HepG2 (cell line): ENCODE measurements at regions not wholly inside any gene's neighbourhood (a gene's known extent, or its start where the extent isn't known, plus 50 kb on each side); places are given as distances from the start of the nearest gene placed in this dataset.
A peak's percentile ranks its signal among the peaks of the same experiment; 100 is the strongest.

Source experiments
- DNMT1 ChIP-seq: sonication (generic); formaldehyde crosslinking; IDR thresholded peaks from 2 replicates; pipeline ENCODE4 v1.5.1; 2020; ENCODE audit warnings: mild to moderate bottlenecking, missing genetic modification reagents
- E2F5 ChIP-seq: sonication (generic); formaldehyde crosslinking; conservative IDR thresholded peaks from 2 replicates; pipeline ENCODE4 v1.4.0; 2020; ENCODE audit warnings: missing genetic modification reagents
- GMEB2 ChIP-seq: IDR thresholded peaks from 2 replicates; pipeline ENCODE4 v1.6.1; 2016; ENCODE audit warnings: missing biosample characterization, missing genetic modification reagents, low read depth
- HMG20A ChIP-seq: IDR thresholded peaks from 2 replicates; pipeline ENCODE4 v1.6.1; 2016; ENCODE audit warnings: borderline replicate concordance
- LCORL ChIP-seq, 2 experiments: fragments of 450-650 bp in 1 of 2; sonication (generic) in 1 of 2; formaldehyde crosslinking in 1 of 2; IDR thresholded peaks; 2 replicates each; pipeline versions ENCODE4 v1.5.0 to v1.6.1; 2017 to 2020; ENCODE audit warnings: antibody characterized with exemption in 1 of 2, missing genetic modification reagents in 1 of 2
- MEF2D ChIP-seq: sonication (generic); formaldehyde crosslinking; IDR thresholded peaks from 2 replicates; pipeline ENCODE4 v1.5.1; 2020; ENCODE audit warnings: mild to moderate bottlenecking, missing genetic modification reagents
- NRL ChIP-seq: sonication (generic); formaldehyde crosslinking; IDR thresholded peaks from 2 replicates; pipeline ENCODE4 v1.5.0; 2020; ENCODE audit warnings: missing genetic modification reagents, mild to moderate bottlenecking, moderate library complexity, borderline replicate concordance
- TAF1 ChIP-seq: sonication (generic); formaldehyde crosslinking; IDR thresholded peaks from 2 replicates; pipeline ENCODE4 v1.4.0; 2020; ENCODE audit warnings: missing genetic modification reagents
- TBX2 ChIP-seq: sonication (generic); formaldehyde crosslinking; IDR thresholded peaks from 2 replicates; pipeline ENCODE4 v1.5.0; 2020; ENCODE audit warnings: missing genetic modification reagents, mild to moderate bottlenecking, borderline replicate concordance
- ZNF609 ChIP-seq: sonication (generic); formaldehyde crosslinking; IDR thresholded peaks from 2 replicates; pipeline ENCODE4 v1.4.0; 2020; ENCODE audit warnings: mild to moderate bottlenecking, missing genetic modification reagents, borderline replicate concordance
- TF ChIP-seq, protein P1 (sequence below): sonication (generic); formaldehyde crosslinking; IDR thresholded peaks from 2 replicates; pipeline ENCODE4 v1.4.0; 2020; ENCODE audit warnings: missing genetic modification reagents, borderline replicate concordance
- TF ChIP-seq, protein P2 (sequence below): IDR thresholded peaks from 2 replicates; pipeline ENCODE4 v1.6.1; 2016; ENCODE audit warnings: mild to moderate bottlenecking, missing biosample characterization, missing genetic modification reagents
- TF ChIP-seq, protein P3 (sequence below): sonication (generic); formaldehyde crosslinking; IDR thresholded peaks from 2 replicates; pipeline ENCODE4 v1.4.0; 2020; ENCODE audit warnings: low read depth, missing genetic modification reagents

GRCh38 chr6:21451546-21452013 lies 142.0 kb upstream of the SOX4 start (continued):
- TF ChIP-seq E2F5 (CRISPR knock-in tag) (no peak), HMG20A (peak; percentile 94), TAF1 (CRISPR knock-in tag) (no peak), LCORL (IDR thresholded peaks at IDR 0.05) (peak; percentile 94), LCORL (CRISPR knock-in tag; IDR thresholded peaks at IDR 0.05) (peak; percentile 94), ZNF609 (CRISPR knock-in tag) (peak; percentile 95), NRL (CRISPR knock-in tag) (no peak), MEF2D (CRISPR knock-in tag) (peak; percentile 80; the same call in 1 of the 2 replicates), DNMT1 (CRISPR knock-in tag) (no peak), GMEB2 (CRISPR knock-in tag) (no peak), TBX2 (CRISPR knock-in tag) (peak; percentile 43; the same call in 1 of the 2 replicates)
- TF ChIP-seq, protein P1, sequence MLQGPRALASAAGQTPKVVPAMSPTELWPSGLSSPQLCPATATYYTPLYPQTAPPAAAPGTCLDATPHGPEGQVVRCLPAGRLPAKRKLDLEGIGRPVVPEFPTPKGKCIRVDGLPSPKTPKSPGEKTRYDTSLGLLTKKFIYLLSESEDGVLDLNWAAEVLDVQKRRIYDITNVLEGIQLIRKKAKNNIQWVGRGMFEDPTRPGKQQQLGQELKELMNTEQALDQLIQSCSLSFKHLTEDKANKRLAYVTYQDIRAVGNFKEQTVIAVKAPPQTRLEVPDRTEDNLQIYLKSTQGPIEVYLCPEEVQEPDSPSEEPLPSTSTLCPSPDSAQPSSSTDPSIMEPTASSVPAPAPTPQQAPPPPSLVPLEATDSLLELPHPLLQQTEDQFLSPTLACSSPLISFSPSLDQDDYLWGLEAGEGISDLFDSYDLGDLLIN (CRISPR knock-in tag), result no peak
- TF ChIP-seq, protein P2, sequence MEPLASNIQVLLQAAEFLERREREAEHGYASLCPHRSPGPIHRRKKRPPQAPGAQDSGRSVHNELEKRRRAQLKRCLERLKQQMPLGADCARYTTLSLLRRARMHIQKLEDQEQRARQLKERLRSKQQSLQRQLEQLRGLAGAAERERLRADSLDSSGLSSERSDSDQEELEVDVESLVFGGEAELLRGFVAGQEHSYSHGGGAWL (CRISPR knock-in tag), result no peak
- TF ChIP-seq, protein P3, sequence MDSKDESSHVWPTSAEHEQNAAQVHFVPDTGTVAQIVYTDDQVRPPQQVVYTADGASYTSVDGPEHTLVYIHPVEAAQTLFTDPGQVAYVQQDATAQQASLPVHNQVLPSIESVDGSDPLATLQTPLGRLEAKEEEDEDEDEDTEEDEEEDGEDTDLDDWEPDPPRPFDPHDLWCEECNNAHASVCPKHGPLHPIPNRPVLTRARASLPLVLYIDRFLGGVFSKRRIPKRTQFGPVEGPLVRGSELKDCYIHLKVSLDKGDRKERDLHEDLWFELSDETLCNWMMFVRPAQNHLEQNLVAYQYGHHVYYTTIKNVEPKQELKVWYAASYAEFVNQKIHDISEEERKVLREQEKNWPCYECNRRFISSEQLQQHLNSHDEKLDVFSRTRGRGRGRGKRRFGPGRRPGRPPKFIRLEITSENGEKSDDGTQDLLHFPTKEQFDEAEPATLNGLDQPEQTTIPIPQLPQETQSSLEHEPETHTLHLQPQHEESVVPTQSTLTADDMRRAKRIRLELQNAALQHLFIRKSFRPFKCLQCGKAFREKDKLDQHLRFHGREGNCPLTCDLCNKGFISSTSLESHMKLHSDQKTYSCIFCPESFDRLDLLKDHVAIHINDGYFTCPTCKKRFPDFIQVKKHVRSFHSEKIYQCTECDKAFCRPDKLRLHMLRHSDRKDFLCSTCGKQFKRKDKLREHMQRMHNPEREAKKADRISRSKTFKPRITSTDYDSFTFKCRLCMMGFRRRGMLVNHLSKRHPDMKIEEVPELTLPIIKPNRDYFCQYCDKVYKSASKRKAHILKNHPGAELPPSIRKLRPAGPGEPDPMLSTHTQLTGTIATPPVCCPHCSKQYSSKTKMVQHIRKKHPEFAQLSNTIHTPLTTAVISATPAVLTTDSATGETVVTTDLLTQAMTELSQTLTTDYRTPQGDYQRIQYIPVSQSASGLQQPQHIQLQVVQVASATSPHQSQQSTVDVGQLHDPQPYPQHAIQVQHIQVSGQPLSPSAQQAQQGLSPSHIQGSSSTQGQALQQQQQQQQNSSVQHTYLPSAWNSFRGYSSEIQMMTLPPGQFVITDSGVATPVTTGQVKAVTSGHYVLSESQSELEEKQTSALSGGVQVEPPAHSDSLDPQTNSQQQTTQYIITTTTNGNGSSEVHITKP, result no peak
